Peyer's patch (tissue), 4 donors: ENCODE measurements at regions not wholly inside any gene's neighbourhood (a gene's known extent, or its start where the extent isn't known, plus 50 kb on each side); places are given as distances from the start of the nearest gene placed in this dataset.

ENCODE experiments used
- POLR2A ChIP-seq, 2 donors: fragments of 450-650 bp; IDR thresholded peaks; one replicate each; pipeline ENCODE4 v1.5.1; 2017; ENCODE audit warnings: antibody characterized with exemption in 2 of 2, mild to moderate bottlenecking in 2 of 2, moderate library complexity in 2 of 2
- TF ChIP-seq, protein P1 (sequence below), 6 experiments: fragments of 450-650 bp in 4 of 6; fragments of 200-600 bp in 2 of 6; sonication (generic) in 1 of 6; IDR thresholded peaks; one replicate each; pipeline ENCODE4 v1.5.1; 2017 to 2019; ENCODE audit warnings: antibody characterized with exemption in 6 of 6, mild to moderate bottlenecking in 3 of 6, moderate library complexity in 1 of 6

DNA sequence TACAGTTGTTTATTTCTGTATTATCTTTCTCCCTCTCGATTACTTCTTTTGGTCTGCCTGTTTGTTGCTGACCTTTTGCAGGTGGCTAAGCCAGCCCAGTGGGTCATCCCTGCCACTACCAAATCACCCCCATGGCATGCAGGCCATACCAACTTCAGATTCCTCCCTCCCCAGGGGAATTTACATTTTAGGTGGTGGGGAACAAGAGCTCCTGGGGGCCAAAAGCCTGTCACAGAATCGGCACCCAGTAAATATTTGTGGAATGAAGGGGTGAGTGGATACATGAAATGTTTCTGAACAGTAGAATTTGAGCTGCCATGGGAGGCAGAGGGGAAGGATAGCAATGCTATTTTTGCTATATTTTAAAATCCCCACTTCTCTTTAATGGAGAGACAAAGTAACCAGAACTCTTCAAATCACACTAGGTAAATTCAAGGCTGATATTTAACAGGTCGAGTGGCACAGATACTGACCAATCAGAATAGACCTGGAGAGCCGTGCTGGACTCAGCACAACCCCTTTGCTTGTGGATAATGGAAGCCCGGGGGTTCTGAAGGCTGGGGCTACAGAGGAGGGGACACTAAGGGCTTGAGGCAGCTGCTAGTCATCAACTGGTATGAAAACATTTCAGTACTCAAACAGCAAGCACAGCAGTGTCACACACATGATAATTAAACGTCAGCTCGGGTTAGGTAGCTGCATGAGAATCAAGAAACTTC lies 54.3 kb upstream of the SMAD3 start:
- no peak for TF ChIP-seq POLR2A (IDR thresholded peaks at IDR 0.05)
- TF ChIP-seq, protein P1, sequence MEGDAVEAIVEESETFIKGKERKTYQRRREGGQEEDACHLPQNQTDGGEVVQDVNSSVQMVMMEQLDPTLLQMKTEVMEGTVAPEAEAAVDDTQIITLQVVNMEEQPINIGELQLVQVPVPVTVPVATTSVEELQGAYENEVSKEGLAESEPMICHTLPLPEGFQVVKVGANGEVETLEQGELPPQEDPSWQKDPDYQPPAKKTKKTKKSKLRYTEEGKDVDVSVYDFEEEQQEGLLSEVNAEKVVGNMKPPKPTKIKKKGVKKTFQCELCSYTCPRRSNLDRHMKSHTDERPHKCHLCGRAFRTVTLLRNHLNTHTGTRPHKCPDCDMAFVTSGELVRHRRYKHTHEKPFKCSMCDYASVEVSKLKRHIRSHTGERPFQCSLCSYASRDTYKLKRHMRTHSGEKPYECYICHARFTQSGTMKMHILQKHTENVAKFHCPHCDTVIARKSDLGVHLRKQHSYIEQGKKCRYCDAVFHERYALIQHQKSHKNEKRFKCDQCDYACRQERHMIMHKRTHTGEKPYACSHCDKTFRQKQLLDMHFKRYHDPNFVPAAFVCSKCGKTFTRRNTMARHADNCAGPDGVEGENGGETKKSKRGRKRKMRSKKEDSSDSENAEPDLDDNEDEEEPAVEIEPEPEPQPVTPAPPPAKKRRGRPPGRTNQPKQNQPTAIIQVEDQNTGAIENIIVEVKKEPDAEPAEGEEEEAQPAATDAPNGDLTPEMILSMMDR (IDR thresholded peaks at IDR 0.05), result no peak
